ENCODE measurements at regions not wholly inside any gene's neighbourhood (a gene's known extent, or its start where the extent isn't known, plus 50 kb on each side); places are given as distances from the start of the nearest gene placed in this dataset.
A peak's percentile ranks its signal among the peaks of the same experiment; 100 is the strongest.

GRCh38 chr1:9449976-9450696, 89.1 kb upstream of the SLC25A33 start:
- in situ Hi-C loops (cut with MboI; ENCODE audit: low pct_ligation_motif_present in 1 of 4, low pct_unique_long_range_greater_than_20kb in 1 of 4, low sequenced_read_pairs in 3 of 4): loop anchor here (10.0 to 25.0 kb wide), 3 partner anchors 163 to 175 kb away; partner anchors contain the start of gene SPSB1 (in 1 of the 4)
- H3K27ac ChIP-seq: peak overlapping the region in 1 of 4 donors; percentile 42
- no peak for DNase-seq

GRCh38 chr1:9451081-9451480, 88.2 kb upstream of the SLC25A33 start:
- intact Hi-C loops (cut with DNase I; ENCODE audit: low total_unique reads): loop anchor here (5.0 kb wide), 1 partner anchor 159 kb away; the partner anchor contains the start of gene SPSB1
- Histone ChIP-seq H3K27ac (no peak overlapping the region), H3K9me3 (no peaks in the 10 kb centered on the region), H3K36me3 (no peaks in the 10 kb centered on the region), H3K4me3 (no peak overlapping the region), H3K4me1 (peaks cover 0 to 13% (median 3%) of the 10 kb centered on the region in 4 donors), H3K27me3 (no peaks in the 10 kb centered on the region)
- in situ Hi-C loops (cut with MboI; ENCODE audit: low pct_ligation_motif_present in 1 of 4, low pct_unique_long_range_greater_than_20kb in 1 of 4, low sequenced_read_pairs in 3 of 4): loop anchor here (10.0 to 25.0 kb wide), 3 partner anchors 164 to 176 kb away; partner anchors contain the start of gene SPSB1 (in 1 of the 4)
- TF ChIP-seq POLR2A (IDR thresholded peaks at IDR 0.05) (no peak), EP300 (IDR thresholded peaks at IDR 0.05; ENCODE audit: low read depth) (no peak), POLR2AphosphoS5 (IDR thresholded peaks at IDR 0.05) (no peak), CTCF (IDR thresholded peaks at IDR 0.05) (no peak)
- no peak for DNase-seq
- WGBS, 2 donors (ENCODE audit: low coverage in 1 of 2): 87% methylated on average over 8 of the region's 8 CpGs; no CpG with 5 or more reads in 1 of the 2 donors

More at GRCh38 chr1:9449976-9450696, 89.1 kb upstream of the SLC25A33 start:
- TF ChIP-seq POLR2AphosphoS5 (IDR thresholded peaks at IDR 0.05) (no peak), EP300 (IDR thresholded peaks at IDR 0.05; ENCODE audit: low read depth) (no peak), CTCF (IDR thresholded peaks at IDR 0.05) (no peak), POLR2A (IDR thresholded peaks at IDR 0.05) (no peak)
- Histone ChIP-seq H3K36me3 (no peaks in the 10 kb centered on the region), H3K4me1 (peaks cover 0 to 10% (median 3%) of the 10 kb centered on the region in 4 donors), H3K27me3 (no peaks in the 10 kb centered on the region), H3K9me3 (no peaks in the 10 kb centered on the region), H3K4me3 (no peak overlapping the region)
- WGBS, 2 donors (ENCODE audit: low coverage in 1 of 2): 90 to 100% methylated on average over 1 to 12 of the region's 12 CpGs
- intact Hi-C loops (cut with DNase I; ENCODE audit: low total_unique reads): loop anchor here (5.0 kb wide), 1 partner anchor 158 kb away; the partner anchor contains the start of gene SPSB1

GRCh38 chr1:9452516-9453140, 86.6 kb upstream of the SLC25A33 start:
- Histone ChIP-seq H3K27ac (no peak overlapping the region), H3K27me3 (no peaks in the 10 kb centered on the region), H3K4me1 (peaks cover 0 to 13% (median 3%) of the 10 kb centered on the region in 4 donors), H3K4me3 (no peak overlapping the region), H3K9me3 (no peaks in the 10 kb centered on the region), H3K36me3 (no peaks in the 10 kb centered on the region)
- TF ChIP-seq EP300 (IDR thresholded peaks at IDR 0.05; ENCODE audit: low read depth) (no peak), POLR2A (IDR thresholded peaks at IDR 0.05) (no peak), POLR2AphosphoS5 (IDR thresholded peaks at IDR 0.05) (no peak), CTCF (IDR thresholded peaks at IDR 0.05) (no peak)
- no peak for DNase-seq
- in situ Hi-C loops (cut with MboI; ENCODE audit: low pct_ligation_motif_present in 1 of 4, low pct_unique_long_range_greater_than_20kb in 1 of 4, low sequenced_read_pairs in 3 of 4) (loop anchor here (10.0 to 25.0 kb wide), 3 partner anchors 165 to 178 kb away; partner anchors contain the start of gene SPSB1 (in 1 of the 4)), intact Hi-C loops (cut with DNase I; ENCODE audit: low total_unique reads) (loop anchor here (5.0 kb wide), 1 partner anchor 160 kb away; the partner anchor contains the start of gene SPSB1)
- 59 to 70% methylated on average over 2 to 6 of the region's 6 CpGs for WGBS, 2 donors (ENCODE audit: low coverage in 1 of 2)

GRCh38 chr1:9453375-9453774, 85.9 kb upstream of the SLC25A33 start:
- H3K4me1 ChIP-seq: peaks cover 0 to 13% (median 2%) of the 10 kb centered on the region in 4 donors
- no peaks in the 10 kb centered on the region for H3K36me3 ChIP-seq
- DNase-seq: no peak
- WGBS, 2 donors (ENCODE audit: low coverage in 1 of 2): 83 to 96% methylated on average over 2 to 13 of the region's 13 CpGs
- H3K9me3 ChIP-seq: no peaks in the 10 kb centered on the region
- TF ChIP-seq POLR2A (IDR thresholded peaks at IDR 0.05) (no peak), POLR2AphosphoS5 (IDR thresholded peaks at IDR 0.05) (no peak), CTCF (IDR thresholded peaks at IDR 0.05) (no peak), EP300 (IDR thresholded peaks at IDR 0.05; ENCODE audit: low read depth) (no peak)
- in situ Hi-C loops (cut with MboI; ENCODE audit: low pct_ligation_motif_present in 1 of 4, low pct_unique_long_range_greater_than_20kb in 1 of 4, low sequenced_read_pairs in 3 of 4): loop anchor here (10.0 to 25.0 kb wide), 3 partner anchors 166 to 179 kb away; partner anchors contain the start of gene SPSB1 (in 1 of the 4)
- H3K4me3 ChIP-seq: no peak overlapping the region
- H3K27me3 ChIP-seq: no peaks in the 10 kb centered on the region
- no peak overlapping the region for H3K27ac ChIP-seq
- intact Hi-C loops (cut with DNase I; ENCODE audit: low total_unique reads): loop anchor here (5.0 kb wide), 1 partner anchor 161 kb away; the partner anchor contains the start of gene SPSB1
